Dedifferentiated amniotic fluid mesenchymal stem cell (primary cell): ENCODE measurements at regions not wholly inside any gene's neighbourhood (a gene's known extent, or its start where the extent isn't known, plus 50 kb on each side); places are given as distances from the start of the nearest gene placed in this dataset.

ENCODE experiments used
- DNase-seq: peaks from one replicate; pipeline ENCODE4 v3.0.0-alpha.2; 2016; ENCODE audit errors: extremely low spot score

DNA sequence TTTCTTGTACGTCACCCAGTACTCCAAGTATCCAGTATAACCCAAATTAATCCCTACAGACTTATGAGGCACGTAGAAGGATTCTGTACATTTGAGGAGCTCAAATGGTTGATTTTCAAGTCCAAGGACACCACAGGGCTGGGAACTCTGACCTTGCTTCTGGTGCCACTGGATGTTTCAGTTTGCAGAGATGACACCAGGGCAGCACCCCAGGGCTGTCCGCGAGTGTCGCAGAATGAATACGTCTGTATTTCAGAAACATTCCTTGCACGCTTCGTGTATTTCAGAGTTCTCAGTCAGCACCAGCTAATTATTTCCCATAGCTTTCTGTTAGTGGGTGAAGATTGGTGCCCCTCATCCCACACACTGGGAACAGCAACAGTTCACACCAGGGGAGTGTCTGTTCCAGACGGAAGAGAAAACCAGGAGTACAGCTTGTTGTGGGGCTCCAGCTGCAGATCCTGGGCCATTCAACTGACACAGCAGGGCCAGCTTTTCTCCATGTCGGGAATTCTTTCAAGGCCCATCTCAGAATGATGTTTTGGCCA, 159.2 kb downstream of the RHOU start:
- no peak for DNase-seq

DNA sequence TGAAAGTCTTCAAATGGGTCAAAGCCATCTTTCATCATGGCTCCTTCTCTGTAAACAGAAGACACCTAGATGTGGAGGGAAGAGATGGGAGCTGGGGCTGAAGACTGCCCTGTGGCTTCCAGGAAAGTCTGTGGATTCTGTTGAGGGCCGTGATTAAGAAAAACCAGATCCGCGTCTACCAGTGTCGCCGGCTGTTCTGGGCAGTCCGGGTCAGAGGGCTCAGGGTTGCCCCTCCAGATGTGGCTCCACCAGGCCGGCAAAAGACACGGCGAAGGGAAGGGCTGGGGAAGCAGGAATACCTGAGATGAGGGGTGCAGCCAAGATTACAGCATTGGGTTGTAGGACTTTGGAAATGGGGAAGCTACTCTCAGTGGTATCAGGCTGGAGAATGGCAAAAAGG, 162.6 kb downstream of the RHOU start:
- no peak for DNase-seq

DNA sequence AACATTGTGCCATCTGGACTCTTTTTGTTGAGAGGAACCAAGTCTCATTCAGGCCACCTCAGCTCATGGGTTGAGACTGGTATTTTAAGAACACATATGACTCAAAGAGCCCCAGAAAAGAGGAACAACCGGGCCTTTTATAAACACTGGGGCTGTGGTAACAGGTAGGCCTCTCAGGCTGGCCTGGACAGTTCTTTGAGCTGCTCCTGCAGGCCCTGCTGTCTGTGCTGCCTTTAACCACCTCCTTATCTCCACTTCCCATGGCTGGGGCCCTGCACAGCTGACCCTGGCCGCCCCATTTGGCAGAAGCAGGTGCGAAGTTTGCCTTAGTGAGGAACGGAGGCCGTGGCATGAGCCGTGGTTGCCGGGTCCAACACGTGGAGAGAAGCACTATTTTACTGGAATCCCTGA, 163.3 kb downstream of the RHOU start:
- no peak for DNase-seq

DNA sequence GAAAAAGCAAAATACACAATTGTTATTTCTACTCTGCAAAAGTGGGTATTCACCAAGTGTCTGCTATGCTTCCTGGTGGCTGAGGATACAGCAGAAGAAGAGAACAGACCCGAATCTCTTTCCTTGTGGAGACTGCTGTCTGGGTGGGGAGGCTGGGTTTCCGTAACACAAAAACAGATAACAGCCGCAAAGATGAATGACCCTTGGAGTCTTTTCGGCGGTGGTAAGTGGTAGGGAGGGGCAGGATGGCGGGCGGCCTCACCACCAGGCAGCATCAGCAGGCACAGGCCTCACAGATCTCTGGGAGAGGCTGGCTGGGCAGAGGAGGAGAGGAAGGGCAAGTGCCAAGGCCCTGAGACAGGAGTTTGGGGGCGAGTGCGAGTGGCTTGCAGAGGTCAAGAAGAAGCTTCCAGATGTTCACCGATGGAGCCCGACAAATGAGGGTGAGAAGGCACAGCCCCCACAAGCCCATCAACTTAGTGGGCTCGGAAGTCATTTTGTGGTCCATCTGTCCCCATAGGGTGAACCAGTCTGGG, 164.2 kb downstream of the RHOU start:
- no peak for DNase-seq

DNA sequence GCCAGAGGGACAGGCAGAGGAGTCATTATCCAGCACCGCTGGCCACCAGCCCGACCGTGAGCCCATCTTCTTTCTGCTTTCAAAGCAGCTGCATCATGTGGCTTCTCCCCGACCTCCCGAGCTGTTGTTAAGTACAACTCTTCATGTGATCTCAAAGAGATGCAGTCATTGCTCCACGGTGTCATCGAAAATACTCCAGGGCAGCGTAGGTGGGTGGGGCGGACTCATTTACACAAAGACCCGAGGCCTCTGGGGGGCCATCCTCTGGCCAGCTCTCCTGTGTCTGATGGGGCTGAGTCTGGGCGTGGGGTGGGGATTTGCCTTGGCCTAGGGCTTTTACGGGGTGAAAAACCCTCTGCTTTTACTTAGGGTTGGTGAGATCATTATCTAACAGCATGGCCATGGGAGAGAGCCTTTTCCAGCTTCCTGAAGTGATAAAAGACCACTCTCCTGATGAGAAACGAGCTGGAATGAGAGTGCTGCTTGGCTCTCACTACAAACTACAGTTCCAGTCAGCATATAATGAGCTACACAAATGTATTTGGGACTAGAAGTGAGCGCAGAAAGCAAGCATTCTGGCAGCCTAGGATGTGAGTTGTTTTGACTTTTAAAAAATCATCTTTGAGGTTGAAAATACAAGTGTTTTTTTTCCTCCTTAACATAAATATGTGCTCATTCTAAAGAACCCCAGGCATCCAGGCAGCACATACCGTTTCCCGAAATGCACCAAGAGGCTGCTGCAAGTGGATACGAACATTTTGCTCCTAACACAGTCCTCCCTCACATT, 165.0 kb downstream of the RHOU start:
- no peak for DNase-seq

DNA sequence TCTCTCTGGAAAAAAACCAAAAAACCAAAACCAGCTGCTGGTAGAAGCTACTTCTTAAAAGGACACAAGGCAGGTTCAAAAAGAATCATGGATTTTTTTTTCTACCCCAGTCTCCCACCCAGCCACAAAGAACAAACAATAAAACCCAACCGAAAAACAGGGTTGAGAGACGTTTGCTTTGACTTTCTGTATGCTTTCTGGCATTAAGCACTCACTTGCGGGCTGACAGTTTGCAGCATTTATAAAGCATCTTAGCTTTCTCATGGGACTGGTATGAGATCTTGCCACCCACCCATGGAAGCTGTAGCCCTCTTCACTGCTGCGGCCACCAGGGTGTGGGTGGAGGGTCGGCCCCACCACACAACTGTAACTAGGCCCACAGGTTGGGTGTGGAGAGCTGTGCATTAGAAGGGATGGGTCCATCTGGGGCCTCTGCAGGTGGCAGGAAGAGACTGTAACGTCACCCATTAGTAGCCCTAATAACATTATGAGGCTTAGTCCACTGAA, 165.7 kb downstream of the RHOU start:
- no peak for DNase-seq

DNA sequence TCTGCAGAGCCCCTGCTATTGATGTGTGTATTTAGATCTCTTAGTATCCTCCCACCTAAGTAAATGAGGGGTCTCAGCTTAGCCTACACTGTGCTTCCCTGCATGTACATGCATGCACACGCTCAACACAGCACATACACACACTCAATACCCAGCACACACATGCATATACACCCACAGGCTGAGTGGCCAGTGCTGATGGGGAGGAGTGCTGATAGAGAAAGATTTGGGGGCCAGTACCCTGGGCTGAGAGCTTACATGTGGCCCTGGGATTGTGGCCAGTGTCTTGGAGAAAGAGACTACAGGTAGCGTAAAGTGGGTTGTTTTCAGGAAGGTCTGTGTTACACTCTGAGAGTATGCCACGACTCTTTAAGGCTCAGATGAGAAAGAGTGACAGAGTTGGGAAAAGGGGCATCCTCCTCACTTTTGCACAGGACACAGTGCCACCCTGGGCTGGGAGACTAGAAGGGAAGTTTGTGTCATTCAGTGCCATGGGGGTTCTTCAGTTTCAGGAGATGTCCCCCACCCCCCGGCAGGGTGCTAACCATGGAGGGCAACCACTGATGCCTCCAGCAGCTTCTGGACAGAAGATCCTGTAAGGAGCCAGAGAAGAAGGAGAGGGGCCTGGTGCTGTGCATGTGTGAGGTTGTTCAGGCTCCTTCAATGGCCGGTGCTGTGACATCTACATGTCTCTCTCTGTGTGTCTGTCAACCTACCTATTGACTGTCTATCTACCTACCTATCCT, 166.8 kb downstream of the RHOU start:
- no peak for DNase-seq

DNA sequence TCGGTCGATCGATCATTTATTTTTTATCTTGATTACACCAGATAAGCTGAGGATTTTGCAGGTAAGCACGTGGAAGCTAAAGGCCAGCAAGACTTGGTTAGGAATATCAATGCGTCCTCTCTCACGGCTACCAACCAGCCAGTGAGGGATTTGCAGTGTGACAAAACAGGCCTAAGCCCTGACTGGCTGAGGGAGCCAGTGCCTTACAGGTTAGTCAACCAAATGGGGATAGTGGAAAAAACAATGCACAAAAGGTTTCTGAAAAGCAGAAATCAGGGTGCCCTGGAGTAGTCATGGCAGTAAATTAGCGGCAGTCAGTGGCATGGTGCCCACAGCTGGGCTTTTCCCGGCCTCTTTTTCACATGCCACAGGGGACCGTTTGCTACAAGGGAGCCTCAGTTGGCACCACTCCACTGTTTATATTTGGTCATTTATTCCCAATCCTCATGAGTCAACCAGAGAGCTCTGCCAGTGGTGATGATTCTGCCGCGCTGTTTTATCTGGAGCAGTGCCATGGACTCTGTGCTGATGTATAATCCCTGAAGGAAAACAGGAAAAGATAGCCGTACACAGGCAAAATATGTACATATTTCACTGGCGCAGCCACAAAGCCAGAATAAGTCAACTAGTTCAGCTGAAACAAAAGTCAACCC, 167.6 kb downstream of the RHOU start:
- DNase-seq: peak; percentile 98

DNA sequence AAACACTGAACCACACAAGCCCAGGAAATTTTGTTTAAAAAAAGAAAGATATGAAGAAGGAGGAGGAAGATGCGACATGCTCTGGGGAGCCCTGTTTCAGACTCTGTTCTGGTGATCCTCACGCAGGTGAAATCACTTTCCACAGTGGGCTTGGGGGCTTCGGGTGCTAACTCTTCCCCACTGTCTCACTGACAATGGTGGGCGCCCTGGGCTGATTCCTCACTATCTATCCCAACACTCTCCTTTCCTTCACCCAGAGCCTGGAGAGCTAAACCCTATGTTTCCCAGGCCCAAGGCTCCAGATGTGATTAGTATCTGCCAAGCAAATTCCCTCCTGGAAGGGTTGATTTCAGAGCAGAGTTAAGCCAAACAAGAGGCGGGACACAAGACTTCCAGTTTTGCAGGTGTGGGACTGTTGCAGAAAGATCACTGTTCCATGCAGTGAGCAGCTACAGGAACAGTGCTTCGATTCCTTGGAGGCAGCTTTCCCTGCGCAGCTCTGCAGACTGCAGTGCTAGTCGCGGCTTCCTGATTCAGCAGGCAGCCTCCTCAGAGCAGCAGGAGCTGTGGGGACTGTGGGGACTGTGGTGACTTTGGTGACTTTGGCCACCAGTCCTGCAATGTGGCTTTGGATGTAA, 168.3 kb downstream of the RHOU start:
- DNase-seq: no peak

DNA sequence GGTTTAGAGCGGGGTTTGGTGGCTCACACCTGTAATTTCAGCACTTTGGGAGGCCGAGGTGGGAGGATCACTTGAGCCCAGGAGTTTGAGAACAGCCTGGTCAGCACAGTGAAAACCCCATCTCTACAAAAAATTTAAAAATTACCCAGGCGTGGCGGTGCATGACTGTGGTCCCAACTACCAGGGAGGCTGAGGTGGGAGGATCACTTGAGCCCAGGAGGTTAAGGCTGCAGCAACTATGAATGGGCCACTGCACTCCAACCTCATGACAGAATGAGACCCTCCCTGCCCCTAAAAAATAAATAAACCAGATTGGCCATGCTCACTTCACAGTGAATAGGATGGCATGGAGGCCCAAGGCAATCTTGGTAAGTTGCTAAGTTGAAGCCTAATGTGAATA, 168.9 kb downstream of the RHOU start:
- no peak for DNase-seq

DNA sequence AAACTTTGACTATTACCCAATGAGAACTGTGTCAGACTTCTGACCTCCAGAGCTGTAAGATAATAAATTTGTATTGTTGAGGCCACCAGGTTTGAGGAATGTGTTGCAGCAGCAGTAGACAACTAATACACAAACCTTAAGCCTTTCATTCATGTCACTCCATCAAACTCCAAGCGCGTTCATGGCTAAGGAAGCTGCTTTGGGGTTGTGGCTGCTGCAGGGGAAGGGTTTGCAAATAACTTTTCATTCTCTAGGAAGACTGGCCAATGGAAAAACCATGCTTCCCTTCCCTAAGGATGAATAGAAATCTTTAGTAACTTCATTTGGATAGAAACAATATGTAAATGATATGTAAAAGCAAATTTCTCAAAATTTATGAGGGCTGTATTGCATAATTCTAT, 170.4 kb downstream of the RHOU start:
- DNase-seq: no peak

DNA sequence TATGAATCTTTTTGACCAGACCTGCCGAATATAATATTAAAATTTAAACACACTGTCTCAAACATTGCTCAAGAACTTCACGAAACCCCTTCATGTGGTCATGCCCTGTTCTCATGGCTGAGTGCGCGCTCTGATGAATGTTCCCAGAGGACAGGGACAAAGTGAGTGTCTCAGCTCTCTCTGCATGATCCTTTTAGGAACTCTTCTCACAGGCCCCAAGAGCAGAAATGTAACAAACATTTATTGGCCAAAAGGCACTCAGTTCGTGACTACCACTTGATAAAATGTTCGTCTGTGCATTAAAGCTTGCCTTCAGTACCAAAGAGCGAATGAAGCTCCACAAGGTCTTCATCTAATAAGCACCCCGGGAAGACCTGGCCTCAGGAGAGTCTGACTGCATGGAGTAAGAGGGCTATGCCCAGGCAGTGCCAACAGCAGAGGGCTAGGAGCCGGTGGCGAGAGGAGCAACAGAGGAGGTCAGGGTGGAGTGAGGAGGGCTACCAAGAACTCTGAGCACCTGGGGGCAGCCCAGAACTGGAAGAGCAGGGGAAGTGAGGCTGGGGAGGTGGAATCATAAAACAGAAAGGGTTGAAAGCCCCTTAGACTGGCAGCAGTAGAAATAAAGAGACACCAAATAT, 171.1 kb downstream of the RHOU start:
- DNase-seq: no peak

DNA sequence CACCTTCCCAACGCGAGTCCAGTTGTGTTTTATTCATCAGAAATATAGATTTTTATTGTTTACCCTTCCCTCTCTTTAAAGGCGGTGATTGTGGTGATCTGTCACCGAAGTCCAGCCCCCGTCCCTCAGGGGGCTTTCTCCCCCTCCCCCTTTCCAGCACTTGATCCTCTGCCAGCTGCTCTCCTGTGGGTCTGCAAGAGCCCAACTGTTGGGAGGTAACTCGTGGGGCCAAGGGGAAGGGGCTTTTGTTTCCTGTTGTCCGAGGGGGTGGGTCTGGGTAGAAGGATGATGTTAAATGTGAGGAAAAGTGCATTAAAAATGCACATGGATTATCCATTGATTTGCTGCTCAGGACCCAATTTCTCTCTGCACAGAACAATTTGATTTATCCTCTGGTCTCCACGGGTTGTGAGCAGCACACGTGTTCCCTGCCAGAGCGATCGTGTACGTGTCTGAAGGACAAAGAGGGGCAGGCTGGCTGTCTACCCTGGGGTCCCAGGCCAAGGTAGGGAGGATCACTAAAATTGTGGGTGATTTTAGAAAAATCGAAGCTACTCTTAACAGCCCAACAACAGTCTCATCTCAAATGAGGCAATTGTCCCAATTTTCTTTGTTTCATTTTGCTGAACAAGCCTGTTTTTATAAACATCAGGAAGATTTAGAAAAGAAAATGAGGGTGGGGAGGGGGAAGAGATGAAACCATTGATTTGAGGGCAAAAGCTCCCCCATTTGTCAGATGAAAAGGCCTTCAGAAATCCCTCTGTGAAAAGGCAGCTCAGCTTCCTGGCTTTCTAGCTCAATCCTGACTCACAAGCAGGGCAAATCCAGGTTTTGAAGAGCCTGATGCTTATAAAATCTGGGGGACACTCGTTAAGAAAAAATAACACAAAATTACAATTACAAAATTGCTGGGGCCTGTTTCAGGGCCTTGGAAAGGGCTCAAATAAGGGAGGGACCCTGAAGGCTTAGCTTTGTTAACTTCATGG, 176.2 kb downstream of the RHOU start:
- DNase-seq: no peak

DNA sequence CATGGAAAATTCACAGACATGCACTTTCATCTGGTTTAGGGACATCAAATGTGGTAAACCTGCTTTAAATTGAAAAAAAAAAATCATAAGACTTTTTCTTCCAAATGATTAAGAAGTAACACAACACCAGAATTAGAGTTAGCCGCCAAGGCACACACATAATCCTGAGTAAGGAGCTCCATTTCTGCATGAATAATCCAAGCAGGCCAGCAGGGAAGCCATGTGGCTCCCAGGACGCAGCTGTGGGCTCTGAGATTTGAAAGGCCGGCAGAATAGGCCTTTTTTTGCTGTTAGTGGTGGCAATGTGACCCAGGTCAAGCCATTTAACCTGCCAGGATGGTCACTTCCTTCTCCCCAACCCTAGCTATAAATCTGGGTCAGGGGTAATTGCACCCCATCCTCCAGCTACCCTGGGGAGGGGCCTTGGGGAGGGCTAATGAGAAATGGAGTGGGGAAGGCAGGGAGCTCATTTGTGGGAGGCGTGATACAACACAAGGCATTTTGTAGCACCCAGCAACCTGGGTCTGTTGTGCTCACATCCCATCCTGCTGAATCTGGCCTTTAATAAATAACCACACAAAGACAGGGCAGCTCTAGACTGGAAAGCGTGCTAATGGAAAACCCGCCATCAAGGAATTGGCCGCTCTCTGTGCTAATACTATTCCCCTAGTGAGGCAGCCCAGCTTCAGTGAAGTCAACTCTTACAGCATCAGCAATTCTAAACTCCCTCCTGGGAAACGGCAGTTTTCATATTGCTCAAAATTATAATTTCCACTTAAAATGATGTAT, 178.5 kb downstream of the RHOU start:
- DNase-seq: no peak

DNA sequence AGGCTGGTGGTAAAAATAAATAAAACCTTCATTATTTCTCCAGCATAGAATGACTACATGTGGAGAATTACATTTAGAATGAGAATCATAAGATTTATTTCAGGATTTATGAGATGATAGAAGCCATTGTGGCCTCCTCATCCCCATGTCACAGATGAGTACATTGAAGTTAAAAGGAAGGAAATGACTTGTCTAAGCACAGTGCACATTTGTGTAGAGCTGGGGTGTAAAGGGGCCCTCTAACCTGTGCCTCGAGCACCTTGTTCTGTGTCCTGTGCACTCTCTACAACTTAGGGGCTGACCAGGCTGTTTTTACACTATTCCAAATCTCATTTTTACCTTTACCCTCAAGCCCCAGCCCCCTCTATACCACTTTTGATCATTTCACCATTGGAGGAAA, 179.4 kb downstream of the RHOU start:
- no peak for DNase-seq

DNA sequence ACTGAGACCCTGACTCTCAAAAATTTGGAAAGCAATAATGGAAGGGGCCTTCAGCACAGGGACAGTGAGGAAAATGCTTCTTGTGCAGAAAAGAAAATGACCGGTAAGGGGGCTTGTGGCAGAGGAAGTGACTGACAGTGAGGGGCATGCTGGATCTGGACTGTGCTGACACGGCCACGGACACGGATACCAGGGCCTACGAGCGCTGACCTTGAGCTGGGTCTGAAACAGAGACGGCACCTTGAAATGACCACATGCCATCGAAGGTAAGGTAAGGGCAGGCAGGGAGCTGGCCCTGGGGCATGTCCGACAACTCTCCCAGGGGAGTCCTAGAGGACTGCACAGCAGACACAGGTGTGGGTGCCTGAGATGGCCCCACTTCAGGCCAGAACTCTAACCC, 182.1 kb downstream of the RHOU start:
- no peak for DNase-seq

DNA sequence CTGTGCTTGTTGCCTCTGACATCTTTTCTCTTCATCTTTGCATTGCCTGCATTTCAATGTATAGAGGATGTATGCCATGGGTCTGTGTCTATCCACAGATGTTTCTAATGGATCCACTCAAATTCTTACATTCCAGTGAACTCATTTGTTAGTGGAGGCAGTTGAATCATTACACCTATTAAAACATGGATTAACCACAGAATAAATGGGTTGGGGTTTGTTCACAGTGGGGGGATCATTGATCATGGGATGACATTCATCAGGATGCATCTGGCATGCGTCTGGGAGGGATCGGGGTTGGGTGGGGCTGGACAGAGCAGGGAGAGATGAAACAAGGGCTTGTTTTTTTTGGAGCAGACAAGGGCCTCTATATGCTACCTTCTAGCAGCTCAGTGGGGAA, 182.5 kb downstream of the RHOU start:
- DNase-seq: no peak

DNA sequence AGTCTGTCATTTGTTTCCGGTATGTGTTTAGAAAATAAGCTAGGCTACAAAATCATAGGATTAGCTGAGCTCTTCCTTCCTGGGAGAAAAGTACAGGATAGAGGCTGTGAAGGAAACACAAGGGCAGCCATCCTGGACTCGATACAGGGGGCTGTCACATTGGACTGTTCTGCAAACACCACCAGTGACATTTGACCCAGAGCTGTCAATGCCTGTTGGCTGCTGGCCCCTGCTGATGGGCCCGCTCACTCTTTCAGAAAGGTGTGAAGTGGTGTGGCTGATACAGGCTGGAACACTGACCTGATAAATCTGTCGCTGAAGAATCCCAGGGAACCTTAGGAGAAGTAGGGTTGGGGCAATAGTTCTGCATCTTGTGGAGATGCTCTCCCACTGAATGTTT, 183.1 kb downstream of the RHOU start:
- no peak for DNase-seq

DNA sequence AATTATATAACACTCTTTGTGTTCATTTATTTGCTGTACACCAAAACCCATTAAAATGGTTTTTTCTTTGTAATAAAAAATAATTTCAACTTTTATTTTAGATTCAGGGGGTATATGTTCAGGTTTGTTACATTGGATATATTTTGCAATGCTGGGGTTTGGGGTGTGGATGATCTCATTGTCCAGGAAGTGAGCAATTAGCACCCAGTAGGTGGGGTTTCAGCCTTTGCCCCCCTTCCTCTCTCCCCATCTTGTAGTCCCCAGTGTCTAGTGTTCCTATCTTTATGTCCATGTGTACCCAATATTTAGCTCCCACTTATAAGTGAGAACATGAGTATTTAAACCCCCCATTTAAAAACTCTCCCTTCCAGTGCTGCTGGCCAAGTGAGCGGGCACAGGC, 184.6 kb downstream of the RHOU start:
- DNase-seq: no peak
